ENCODE measurements at regions not wholly inside any gene's neighbourhood (a gene's known extent, or its start where the extent isn't known, plus 50 kb on each side); places are given as distances from the start of the nearest gene placed in this dataset.

DNA sequence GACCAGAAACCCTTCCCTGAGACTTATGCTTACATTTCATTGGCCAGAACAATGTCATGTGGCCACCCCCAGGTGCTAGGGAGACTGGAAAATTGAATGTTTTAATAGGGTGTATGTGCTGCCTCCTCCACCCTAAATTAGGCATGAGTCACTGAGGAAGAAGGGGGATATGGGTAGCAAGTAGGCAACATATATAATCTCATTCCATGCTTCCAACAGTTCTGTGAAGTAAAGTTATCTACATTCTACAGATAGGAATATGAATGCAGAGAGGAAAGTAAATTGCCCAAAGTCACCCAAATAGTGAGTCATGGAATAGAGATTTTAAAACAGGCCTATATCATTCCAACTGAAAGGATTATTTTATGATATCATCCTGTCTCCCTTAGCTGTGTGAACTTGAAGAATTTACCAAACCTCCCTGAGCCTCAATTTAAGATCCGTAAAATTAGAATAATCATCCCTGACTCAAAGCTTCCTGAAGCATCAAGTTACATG lies 168.6 kb upstream of the FGGY start:
- TF ChIP-seq, protein P1, sequence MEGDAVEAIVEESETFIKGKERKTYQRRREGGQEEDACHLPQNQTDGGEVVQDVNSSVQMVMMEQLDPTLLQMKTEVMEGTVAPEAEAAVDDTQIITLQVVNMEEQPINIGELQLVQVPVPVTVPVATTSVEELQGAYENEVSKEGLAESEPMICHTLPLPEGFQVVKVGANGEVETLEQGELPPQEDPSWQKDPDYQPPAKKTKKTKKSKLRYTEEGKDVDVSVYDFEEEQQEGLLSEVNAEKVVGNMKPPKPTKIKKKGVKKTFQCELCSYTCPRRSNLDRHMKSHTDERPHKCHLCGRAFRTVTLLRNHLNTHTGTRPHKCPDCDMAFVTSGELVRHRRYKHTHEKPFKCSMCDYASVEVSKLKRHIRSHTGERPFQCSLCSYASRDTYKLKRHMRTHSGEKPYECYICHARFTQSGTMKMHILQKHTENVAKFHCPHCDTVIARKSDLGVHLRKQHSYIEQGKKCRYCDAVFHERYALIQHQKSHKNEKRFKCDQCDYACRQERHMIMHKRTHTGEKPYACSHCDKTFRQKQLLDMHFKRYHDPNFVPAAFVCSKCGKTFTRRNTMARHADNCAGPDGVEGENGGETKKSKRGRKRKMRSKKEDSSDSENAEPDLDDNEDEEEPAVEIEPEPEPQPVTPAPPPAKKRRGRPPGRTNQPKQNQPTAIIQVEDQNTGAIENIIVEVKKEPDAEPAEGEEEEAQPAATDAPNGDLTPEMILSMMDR (IDR thresholded peaks at IDR 0.05), result no peak
- no peak for TF ChIP-seq REST (IDR thresholded peaks at IDR 0.05; ENCODE audit: insufficient read depth in 1 of 2, low read depth in 2 of 2, low read length in 1 of 2)
- TF ChIP-seq POLR2AphosphoS5 (IDR thresholded peaks at IDR 0.05; ENCODE audit: low read depth, low read length), result no peak
- TF ChIP-seq SIN3A (IDR thresholded peaks at IDR 0.05; ENCODE audit: borderline replicate concordance, insufficient read depth, low read depth, low read length), result no peak
